Choroid plexus epithelial cell (primary cell): ENCODE measurements at regions not wholly inside any gene's neighbourhood (a gene's known extent, or its start where the extent isn't known, plus 50 kb on each side); places are given as distances from the start of the nearest gene placed in this dataset.

ENCODE experiments used
- DNase-seq: peaks from one replicate; pipeline ENCODE4 v3.0.0-alpha.2; 2010; ENCODE audit warnings: low read depth
- H3K4me3 ChIP-seq: 2 replicates; pipeline ENCODE4 v1.5.1; 2011; ENCODE audit warnings: low read depth, mild to moderate bottlenecking, control low read depth, low read length, moderate library complexity
- CTCF ChIP-seq: conservative IDR thresholded peaks from 2 replicates; pipeline ENCODE4 v1.5.1; 2011; ENCODE audit warnings: low read depth, mild to moderate bottlenecking, control low read depth, inconsistent platforms, low read length, moderate library complexity

- DNase-seq: no peak
- no peak overlapping the region for H3K4me3 ChIP-seq
- TF ChIP-seq CTCF: no peak
Observed at GRCh38 chr9:107858260-107858659, 368.7 kb upstream of the KLF4 start.

DNA sequence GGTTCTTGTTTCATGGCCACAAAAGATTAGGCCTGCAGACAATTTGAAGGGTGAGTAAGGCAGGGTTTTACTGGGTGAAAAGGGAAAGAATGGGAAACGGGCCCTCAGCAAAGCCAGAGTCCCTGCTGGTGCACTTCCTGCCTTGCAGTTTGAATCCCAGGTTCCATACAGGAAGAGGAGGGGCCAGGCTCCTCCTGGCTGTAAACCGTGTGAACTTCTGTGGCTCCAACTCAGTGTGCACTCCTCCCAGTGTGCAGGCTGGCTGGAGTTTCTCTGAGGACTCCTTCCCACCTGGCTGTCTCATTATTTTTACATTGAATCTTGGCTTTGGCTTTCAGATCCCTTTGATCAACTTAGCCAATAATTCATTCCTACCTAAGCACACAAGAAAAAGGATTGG lies 367.1 kb upstream of the KLF4 start:
- peak; percentile 22 for DNase-seq
- TF ChIP-seq CTCF: peak; percentile 13
- H3K4me3 ChIP-seq: no peak overlapping the region

DNA sequence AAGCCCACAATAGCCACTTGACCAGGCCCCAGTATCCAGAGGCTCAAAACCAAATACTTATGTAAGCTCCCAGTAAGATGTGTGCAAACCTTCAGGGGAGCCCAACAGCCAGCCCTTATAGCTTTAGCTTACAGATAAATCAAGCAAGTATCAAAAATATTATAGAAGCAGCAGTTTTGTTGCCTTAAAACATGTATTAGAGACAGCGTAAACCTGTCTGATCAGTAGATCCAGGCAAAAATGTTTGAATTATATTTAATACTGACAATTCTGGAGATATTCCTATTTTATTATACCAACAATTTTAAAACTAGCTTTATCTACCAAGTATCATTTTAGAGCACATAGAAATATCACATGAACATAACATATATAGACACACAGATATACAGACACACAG lies 365.6 kb upstream of the KLF4 start:
- H3K4me3 ChIP-seq: no peak overlapping the region
- no peak for DNase-seq
- TF ChIP-seq CTCF: no peak

GRCh38 chr9:107853461-107853860 lies 363.9 kb upstream of the KLF4 start:
- no peak for DNase-seq
- TF ChIP-seq CTCF: no peak
- no peak overlapping the region for H3K4me3 ChIP-seq

GRCh38 chr9:107852891-107853290 lies 363.3 kb upstream of the KLF4 start:
- no peak for TF ChIP-seq CTCF
- H3K4me3 ChIP-seq: no peak overlapping the region
- no peak for DNase-seq

DNA sequence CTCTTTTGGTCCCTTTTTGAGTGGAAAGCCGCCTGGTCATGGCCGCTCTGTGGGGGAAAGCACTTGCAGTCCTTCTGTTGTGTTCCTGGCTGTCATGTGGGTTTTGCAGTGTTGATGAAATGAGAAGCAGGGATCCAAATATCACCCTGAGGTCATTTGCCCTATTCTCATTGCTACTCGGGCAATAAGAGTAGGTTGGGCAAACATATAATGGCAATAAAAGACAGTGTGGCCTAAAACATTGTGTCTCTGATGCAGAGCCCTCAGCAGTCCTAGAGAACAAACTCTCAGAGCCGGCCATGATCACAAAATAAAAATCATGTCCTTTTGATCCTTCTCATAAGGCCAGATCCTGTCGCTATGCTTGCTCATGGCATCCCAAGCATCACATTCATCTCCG lies 361.1 kb upstream of the KLF4 start:
- DNase-seq: no peak
- TF ChIP-seq CTCF: no peak
- H3K4me3 ChIP-seq: no peak overlapping the region

DNA sequence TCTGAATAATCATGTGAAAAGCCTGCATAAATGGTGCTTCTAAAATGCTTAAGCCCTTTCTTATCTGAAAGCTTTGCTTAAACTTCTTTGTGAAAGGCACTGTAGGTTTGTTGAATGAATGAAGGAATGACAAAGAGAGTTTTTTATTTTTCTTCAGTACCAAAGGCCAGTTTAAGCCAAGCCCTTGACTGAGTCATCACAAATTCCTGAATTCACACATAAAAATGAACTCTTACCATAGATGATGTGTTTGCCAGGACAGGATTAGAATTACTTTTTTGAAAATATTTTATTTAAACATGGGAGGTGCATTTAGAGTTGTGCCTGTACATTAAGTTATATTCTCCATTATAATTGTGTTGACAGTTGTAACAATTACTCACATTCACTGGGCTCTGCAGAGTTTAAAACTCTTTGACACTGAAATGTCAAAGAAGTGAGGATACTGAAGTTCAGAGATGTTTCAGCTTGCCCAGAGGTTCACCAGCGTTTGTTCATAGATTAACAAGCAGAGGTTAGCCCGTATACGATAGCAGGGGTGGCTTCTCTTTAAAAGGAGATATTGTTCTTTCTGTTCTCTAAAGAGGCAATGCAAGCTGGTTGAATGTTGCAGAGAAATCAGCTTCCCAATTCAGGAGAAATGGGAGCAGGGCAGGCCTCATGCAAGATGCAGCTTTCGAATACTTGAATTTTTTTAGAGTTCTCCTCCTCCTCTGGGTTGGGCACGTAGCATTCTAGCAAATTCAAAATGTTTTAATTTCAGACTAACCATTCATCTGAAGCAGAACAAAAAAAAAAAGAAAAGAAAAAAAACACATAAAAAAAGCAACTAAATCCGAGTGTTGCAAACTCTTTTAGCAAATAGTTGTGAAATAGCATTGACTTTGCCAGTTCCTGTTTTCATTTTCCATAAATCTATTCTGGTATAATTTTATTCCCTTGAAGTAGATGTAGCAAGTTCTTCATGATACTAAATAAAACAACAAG lies 358.7 kb upstream of the KLF4 start:
- peak; percentile 55 for DNase-seq
- H3K4me3 ChIP-seq: no peak overlapping the region
- no peak for TF ChIP-seq CTCF
